ENCODE measurements at regions not wholly inside any gene's neighbourhood (a gene's known extent, or its start where the extent isn't known, plus 50 kb on each side); places are given as distances from the start of the nearest gene placed in this dataset.

DNA sequence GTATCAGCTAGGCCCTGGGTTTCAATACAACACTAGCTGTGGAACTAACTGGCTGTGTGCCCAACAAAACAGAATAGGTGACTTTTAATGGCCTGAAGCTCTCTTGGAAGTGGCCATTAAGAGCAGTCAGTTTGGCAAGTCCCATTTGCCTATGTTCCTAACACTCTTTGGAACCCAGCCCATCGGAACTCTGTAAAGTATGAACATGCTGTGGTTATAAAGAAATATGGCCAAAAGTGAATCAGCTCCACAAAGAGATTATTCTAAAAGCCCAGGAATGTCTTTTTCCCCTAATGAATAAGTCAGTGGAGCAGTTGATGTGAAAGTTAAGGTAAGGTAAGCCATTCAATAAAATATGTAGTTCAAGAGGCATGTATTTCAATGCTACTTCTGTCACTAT is 223.7 kb upstream of the ADAMTS5 start:
- TF ChIP-seq, protein P1, sequence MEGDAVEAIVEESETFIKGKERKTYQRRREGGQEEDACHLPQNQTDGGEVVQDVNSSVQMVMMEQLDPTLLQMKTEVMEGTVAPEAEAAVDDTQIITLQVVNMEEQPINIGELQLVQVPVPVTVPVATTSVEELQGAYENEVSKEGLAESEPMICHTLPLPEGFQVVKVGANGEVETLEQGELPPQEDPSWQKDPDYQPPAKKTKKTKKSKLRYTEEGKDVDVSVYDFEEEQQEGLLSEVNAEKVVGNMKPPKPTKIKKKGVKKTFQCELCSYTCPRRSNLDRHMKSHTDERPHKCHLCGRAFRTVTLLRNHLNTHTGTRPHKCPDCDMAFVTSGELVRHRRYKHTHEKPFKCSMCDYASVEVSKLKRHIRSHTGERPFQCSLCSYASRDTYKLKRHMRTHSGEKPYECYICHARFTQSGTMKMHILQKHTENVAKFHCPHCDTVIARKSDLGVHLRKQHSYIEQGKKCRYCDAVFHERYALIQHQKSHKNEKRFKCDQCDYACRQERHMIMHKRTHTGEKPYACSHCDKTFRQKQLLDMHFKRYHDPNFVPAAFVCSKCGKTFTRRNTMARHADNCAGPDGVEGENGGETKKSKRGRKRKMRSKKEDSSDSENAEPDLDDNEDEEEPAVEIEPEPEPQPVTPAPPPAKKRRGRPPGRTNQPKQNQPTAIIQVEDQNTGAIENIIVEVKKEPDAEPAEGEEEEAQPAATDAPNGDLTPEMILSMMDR (IDR thresholded peaks at IDR 0.05; ENCODE audit: control extremely low read depth, extremely low read depth, low read depth, missing control alignments): no peak
- ChIA-PET CTCF (interaction anchor here (1.0 kb wide), 1 partner anchor 15 kb away, joined by 3 read pairs; no protein-coding TSS in a partner anchor), POLR2A (no interaction called here)
- DNase-seq (ENCODE audit: extremely low spot score): no peak

DNA sequence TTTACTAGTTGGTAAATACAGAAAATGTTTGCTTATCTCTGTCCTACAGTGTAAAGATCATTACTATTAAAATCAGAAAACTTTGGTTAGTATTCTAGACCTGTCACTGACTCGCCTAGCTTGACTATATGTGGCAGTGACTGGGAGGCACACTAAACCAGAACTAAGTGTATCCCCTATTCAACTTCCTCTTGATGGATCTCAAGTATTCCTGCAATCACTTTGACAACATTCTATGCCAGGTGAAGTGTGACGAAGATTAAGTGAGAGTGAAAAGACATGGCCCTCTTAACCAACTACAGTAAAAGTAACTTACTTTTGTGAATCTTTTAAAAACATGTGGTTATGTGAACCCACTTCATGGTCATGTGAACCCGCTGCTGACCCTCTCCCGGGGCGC is 223.0 kb upstream of the ADAMTS5 start:
- TF ChIP-seq, protein P1 (IDR thresholded peaks at IDR 0.05; ENCODE audit: control extremely low read depth, extremely low read depth, low read depth, missing control alignments): no peak
- no peak for DNase-seq (ENCODE audit: extremely low spot score)
- ChIA-PET POLR2A (no interaction called here), CTCF (interaction anchor here (1.0 kb wide), 1 partner anchor 16 kb away, joined by 3 read pairs; no protein-coding TSS in a partner anchor)

DNA sequence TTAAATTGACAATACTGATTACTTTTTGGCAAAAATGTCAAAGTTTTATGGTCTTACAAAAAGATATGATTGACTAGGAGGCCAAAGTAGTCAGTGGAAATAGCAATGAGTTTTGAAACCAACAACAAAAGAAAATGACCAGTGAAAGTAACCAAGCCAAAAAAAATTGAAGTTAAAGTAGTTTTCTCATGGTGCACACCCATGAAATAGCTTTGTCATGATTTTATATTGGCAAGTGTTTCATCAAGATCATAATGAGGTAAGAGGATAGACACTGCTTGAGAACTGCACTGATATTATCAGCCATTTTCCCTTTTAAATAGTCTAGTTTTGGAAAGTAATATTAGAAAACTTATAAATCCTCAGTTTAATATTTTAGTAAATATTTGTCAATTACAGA is 206.2 kb upstream of the ADAMTS5 start:
- ChIA-PET POLR2A (no interaction called here), CTCF (interaction anchor here (1.4 to 1.6 kb wide), 3 partner anchors 22 to 52 kb away, joined by 3 read pairs; no protein-coding TSS in a partner anchor)
- TF ChIP-seq, protein P1 (IDR thresholded peaks at IDR 0.05; ENCODE audit: control extremely low read depth, extremely low read depth, low read depth, missing control alignments): no peak
- no peak for DNase-seq (ENCODE audit: extremely low spot score)

DNA sequence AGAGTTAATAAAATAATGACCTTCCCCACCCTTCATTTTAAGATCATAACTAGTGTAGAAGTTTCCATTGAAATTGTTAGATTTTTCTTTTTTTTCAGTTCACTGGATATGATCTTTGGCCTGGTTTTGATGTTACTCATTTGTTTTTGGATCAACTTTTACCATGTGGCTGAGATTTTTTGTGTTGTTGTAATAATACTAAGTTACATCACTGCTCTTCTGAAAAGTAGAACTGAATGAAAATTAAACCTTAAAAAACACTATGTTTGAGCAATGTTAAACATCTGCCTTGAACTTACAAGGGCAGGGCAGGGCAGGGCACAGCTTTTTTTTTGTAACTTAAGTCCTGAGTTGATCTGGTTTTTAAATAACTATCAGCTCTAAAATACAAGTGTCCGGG is 204.8 kb upstream of the ADAMTS5 start:
- TF ChIP-seq, protein P1 (IDR thresholded peaks at IDR 0.05; ENCODE audit: control extremely low read depth, extremely low read depth, low read depth, missing control alignments): no peak
- ChIA-PET CTCF (no interaction called here), POLR2A (no interaction called here)
- DNase-seq (ENCODE audit: extremely low spot score): no peak

DNA sequence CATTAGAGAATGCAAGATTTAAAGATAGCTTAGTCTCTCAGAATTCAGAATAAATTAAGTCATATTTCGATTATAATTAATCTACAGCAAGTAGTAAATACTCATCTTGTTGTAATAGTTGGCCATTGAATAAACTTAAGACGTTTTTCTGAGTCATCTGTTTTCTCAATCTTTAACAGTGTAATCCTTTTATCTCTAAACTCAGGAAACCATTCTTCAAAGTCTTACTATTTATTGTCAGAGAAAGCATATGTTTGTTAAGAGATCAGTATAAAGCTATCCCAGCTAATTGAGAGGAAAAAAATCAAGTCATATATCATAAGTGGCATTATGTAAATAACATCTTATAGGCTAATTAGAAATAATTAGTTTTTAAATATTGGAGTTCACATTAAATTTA is 201.2 kb upstream of the ADAMTS5 start:
- no peak for DNase-seq (ENCODE audit: extremely low spot score)
- TF ChIP-seq, protein P1 (IDR thresholded peaks at IDR 0.05; ENCODE audit: control extremely low read depth, extremely low read depth, low read depth, missing control alignments): no peak
- ChIA-PET POLR2A (no interaction called here), CTCF (interaction anchor here (1.0 kb wide), 1 partner anchor 9 kb away, joined by 3 read pairs; no protein-coding TSS in a partner anchor)

DNA sequence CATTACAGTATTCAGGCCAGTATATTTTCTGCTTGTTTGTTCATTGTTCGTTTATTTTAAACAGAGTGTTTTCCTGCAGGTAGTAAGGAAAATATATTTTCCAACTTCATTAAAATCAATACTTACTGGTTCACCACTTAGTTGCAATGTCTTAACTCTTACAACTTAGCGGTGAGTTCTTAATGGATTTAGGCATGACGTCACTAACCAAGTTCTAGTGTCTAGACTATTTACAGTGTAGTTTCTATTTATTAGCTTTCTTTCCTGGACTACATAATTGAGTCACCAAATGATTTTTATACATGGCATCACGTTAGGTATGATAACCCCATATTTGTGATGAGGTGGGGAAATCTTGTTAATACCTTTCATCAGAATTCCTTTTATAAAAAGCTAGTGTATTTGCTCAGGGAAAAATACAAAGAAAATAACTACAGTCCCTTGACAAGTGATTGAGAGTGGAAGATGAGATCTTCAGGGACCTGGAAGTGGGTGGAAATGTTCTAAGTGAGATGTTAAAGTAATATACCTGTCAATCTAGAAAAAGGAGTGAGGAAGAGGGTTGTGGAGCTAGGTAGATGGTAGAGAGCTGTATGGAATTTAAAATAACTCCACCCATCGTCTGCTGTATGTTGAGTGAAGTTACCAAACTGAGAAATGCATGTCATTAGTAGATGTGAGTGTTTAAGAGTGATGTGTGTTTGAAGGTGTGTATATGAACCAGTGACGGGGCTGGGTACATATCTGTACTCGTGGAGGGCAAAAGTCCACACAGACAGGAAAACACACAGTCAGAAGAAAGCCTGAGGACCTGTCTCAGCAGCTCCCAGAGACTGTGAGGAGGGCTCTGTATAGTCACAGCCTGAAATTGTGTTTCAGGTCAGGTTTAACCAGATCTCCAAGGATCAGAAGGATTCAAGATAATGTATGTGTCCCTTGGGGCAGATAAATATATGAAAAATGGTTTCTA is 197.6 kb upstream of the ADAMTS5 start:
- CTCF ChIA-PET: no interaction called here
- POLR2A ChIA-PET: no interaction called here
- TF ChIP-seq, protein P1 (IDR thresholded peaks at IDR 0.05; ENCODE audit: control extremely low read depth, extremely low read depth, low read depth, missing control alignments): no peak
- no peak for DNase-seq (ENCODE audit: extremely low spot score)
